Adrenal gland (tissue), 5 donors: ENCODE measurements at regions not wholly inside any gene's neighbourhood (a gene's known extent, or its start where the extent isn't known, plus 50 kb on each side); places are given as distances from the start of the nearest gene placed in this dataset.
A peak's percentile ranks its signal among the peaks of the same experiment; 100 is the strongest.

Experiments used
- POLR2A ChIP-seq, 2 donors: fragments of 450-650 bp; IDR thresholded peaks; one replicate each; pipeline ENCODE4 v1.6.1; 2017; ENCODE audit warnings: antibody characterized with exemption in 2 of 2, mild to moderate bottlenecking in 2 of 2, moderate library complexity in 1 of 2
- TF ChIP-seq, protein P1 (sequence below), 6 experiments: fragments of 450-650 bp in 4 of 6; fragments of 200-600 bp in 2 of 6; sonication (generic) in 1 of 6; IDR thresholded peaks; 1 replicate in 5 of 6; 2 replicates in 1 of 6; pipeline versions ENCODE4 v1.5.1 to v1.8.0; 2016 to 2021; ENCODE audit warnings: antibody characterized with exemption in 6 of 6, mild to moderate bottlenecking in 2 of 6, moderate library complexity in 1 of 6
- donor health status: DM: no; HTN: no; CAD: no.

DNA sequence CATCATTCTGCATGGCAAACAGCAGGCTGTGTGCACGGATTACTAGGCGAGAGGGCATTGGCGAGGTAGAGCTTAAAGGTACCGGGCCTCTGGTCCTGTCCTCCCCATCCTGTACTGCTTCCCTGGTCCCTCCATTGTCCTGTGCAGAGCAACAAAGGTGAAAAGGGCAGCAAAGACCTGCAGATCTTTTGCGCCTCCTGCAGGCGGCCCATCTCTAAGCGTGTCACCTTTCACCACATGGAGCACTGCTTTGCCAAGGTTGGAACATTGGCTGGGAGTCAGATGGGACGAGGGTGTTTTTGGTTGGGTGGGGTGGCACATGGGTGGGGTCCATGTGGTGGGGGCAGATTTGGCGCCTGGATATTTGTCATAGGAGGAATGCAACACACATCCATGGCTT lies 64.7 kb upstream of the UXT start:
- TF ChIP-seq POLR2A (IDR thresholded peaks at IDR 0.05): no peak
- TF ChIP-seq, protein P1, sequence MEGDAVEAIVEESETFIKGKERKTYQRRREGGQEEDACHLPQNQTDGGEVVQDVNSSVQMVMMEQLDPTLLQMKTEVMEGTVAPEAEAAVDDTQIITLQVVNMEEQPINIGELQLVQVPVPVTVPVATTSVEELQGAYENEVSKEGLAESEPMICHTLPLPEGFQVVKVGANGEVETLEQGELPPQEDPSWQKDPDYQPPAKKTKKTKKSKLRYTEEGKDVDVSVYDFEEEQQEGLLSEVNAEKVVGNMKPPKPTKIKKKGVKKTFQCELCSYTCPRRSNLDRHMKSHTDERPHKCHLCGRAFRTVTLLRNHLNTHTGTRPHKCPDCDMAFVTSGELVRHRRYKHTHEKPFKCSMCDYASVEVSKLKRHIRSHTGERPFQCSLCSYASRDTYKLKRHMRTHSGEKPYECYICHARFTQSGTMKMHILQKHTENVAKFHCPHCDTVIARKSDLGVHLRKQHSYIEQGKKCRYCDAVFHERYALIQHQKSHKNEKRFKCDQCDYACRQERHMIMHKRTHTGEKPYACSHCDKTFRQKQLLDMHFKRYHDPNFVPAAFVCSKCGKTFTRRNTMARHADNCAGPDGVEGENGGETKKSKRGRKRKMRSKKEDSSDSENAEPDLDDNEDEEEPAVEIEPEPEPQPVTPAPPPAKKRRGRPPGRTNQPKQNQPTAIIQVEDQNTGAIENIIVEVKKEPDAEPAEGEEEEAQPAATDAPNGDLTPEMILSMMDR (IDR thresholded peaks at IDR 0.05): peak in 3 of 6 experiments; percentile 6 to 15 (median 10)
